ENCODE measurements at regions not wholly inside any gene's neighbourhood (a gene's known extent, or its start where the extent isn't known, plus 50 kb on each side); places are given as distances from the start of the nearest gene placed in this dataset.
A peak's percentile ranks its signal among the peaks of the same experiment; 100 is the strongest.
"Not testable (repeated sequence)": the region's sequence is repeated elsewhere in the genome, so short reads cannot be mapped to it uniquely, and the experiment has no call there.

DNA sequence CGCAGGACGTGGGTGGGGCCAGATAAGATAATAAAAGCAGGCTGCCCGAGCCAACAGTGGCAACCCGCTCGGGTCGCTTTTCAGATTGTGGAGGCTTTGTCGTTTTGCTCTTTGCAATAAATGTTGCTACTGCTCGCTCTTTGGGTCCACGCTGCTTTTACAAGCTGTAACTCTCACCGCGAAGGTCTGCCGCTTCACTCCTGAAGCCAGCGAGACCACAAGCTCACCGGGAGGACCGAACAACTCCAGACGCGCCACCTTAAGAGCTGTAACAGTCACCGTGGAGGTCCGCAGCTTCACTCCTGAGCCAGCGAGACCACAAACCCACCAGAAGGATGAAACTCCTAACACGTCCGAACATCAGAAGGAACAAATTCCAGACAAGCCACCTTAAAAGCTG, 286.6 kb upstream of the MAGI2 start:
- Histone ChIP-seq H3K9ac (ENCODE audit: low read length in 3 of 3) (no peak overlapping the region), H3K4me3 (ENCODE audit: low read length in 3 of 3) (no peak overlapping the region), H3K9me3 (ENCODE audit: control insufficient read depth in 2 of 3, insufficient read depth in 1 of 3, low read length in 3 of 3) (no peaks in the 10 kb centered on the region), H3K4me1 (ENCODE audit: control insufficient read depth in 2 of 3, insufficient read depth in 2 of 3, low read depth in 1 of 3, low read length in 3 of 3) (no peaks in the 10 kb centered on the region), H3K36me3 (ENCODE audit: control insufficient read depth in 2 of 3, insufficient read depth in 3 of 3, low read length in 3 of 3) (no peaks in the 10 kb centered on the region), H3K27me3 (ENCODE audit: control insufficient read depth, insufficient read depth, low read length) (no peaks in the 10 kb centered on the region), H3K27ac (ENCODE audit: low read depth in 2 of 2, low read length in 2 of 2) (no peak overlapping the region)
- intact Hi-C loops (cut with DNase I), result no loop called here
- DNase-seq (no peak), FAIRE-seq (no peak)
- TF ChIP-seq, protein P1, sequence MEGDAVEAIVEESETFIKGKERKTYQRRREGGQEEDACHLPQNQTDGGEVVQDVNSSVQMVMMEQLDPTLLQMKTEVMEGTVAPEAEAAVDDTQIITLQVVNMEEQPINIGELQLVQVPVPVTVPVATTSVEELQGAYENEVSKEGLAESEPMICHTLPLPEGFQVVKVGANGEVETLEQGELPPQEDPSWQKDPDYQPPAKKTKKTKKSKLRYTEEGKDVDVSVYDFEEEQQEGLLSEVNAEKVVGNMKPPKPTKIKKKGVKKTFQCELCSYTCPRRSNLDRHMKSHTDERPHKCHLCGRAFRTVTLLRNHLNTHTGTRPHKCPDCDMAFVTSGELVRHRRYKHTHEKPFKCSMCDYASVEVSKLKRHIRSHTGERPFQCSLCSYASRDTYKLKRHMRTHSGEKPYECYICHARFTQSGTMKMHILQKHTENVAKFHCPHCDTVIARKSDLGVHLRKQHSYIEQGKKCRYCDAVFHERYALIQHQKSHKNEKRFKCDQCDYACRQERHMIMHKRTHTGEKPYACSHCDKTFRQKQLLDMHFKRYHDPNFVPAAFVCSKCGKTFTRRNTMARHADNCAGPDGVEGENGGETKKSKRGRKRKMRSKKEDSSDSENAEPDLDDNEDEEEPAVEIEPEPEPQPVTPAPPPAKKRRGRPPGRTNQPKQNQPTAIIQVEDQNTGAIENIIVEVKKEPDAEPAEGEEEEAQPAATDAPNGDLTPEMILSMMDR (IDR thresholded peaks at IDR 0.05; ENCODE audit: borderline replicate concordance, extremely low read depth, insufficient read depth), result no peak

GRCh38 chr7:79739036-79739709, 285.7 kb upstream of the MAGI2 start:
- H3K4me3 ChIP-seq (ENCODE audit: low read length in 3 of 3); H3K9me3 ChIP-seq (ENCODE audit: control insufficient read depth in 2 of 3, insufficient read depth in 1 of 3, low read length in 3 of 3); intact Hi-C loops (cut with DNase I); H3K9ac ChIP-seq (ENCODE audit: low read length in 3 of 3); H3K36me3 ChIP-seq (ENCODE audit: control insufficient read depth in 2 of 3, insufficient read depth in 3 of 3, low read length in 3 of 3); H3K27ac ChIP-seq (ENCODE audit: low read depth in 2 of 2, low read length in 2 of 2); FAIRE-seq; H3K4me1 ChIP-seq (ENCODE audit: control insufficient read depth in 2 of 3, insufficient read depth in 2 of 3, low read depth in 1 of 3, low read length in 3 of 3); H3K27me3 ChIP-seq (ENCODE audit: control insufficient read depth, insufficient read depth, low read length): not testable (repeated sequence)
- peak in 1 of 5 donors; percentile 55 for DNase-seq

DNA sequence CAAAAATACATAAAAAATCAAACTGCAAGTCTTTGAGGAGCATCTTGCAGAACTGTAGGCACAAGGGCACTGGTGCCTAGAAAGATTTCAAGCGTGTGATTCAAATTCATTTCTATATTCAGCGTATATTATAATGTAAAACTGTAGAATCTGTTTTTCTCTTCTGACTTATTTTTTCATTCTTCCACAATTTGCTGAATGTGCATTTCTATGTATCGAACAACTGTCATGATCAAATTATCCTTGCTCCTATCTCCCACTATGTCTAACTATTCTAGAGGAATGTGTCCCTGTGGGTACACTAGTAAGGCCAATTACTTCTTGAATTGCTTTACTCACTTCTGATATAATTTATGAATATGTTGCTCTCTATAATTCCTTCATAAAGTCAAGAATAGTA, 283.0 kb upstream of the MAGI2 start:
- Histone ChIP-seq H3K36me3 (ENCODE audit: control insufficient read depth in 2 of 3, insufficient read depth in 3 of 3, low read length in 3 of 3) (no peaks in the 10 kb centered on the region), H3K4me1 (ENCODE audit: control insufficient read depth in 2 of 3, insufficient read depth in 2 of 3, low read depth in 1 of 3, low read length in 3 of 3) (no peaks in the 10 kb centered on the region), H3K9me3 (ENCODE audit: control insufficient read depth in 2 of 3, insufficient read depth in 1 of 3, low read length in 3 of 3) (peaks cover 0 to 4% (median 0%) of the 10 kb centered on the region in 3 donors), H3K27me3 (ENCODE audit: control insufficient read depth, insufficient read depth, low read length) (no peaks in the 10 kb centered on the region), H3K9ac (ENCODE audit: low read length in 3 of 3) (no peak overlapping the region), H3K27ac (ENCODE audit: low read depth in 2 of 2, low read length in 2 of 2) (no peak overlapping the region), H3K4me3 (ENCODE audit: low read length in 3 of 3) (no peak overlapping the region)
- TF ChIP-seq, protein P1 (IDR thresholded peaks at IDR 0.05; ENCODE audit: borderline replicate concordance, extremely low read depth, insufficient read depth), result no peak
- DNase-seq (no peak), FAIRE-seq (no peak)
- intact Hi-C loops (cut with DNase I), result no loop called here

DNA sequence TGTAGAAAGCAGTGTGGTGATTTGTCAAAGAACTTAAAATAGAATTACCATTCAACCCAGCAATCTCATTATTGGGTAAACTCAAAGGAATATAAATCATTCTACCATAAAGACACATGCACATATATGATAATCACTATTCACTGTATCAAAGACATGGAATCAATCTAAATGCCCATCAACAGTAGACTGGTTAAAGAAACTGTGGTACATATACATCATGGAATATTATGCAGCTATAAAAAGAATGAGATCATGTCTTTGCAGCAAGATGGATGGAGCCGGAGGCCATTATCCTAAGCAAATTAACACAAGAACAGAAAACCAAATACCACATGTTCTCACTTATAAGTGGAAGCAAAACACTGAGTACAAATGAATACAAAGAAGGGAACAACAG, 281.5 kb upstream of the MAGI2 start:
- intact Hi-C loops (cut with DNase I), result no loop called here
- FAIRE-seq (no peak), DNase-seq (no peak)
- TF ChIP-seq, protein P1 (IDR thresholded peaks at IDR 0.05; ENCODE audit: borderline replicate concordance, extremely low read depth, insufficient read depth), result no peak
- Histone ChIP-seq H3K27me3 (ENCODE audit: control insufficient read depth, insufficient read depth, low read length) (no peaks in the 10 kb centered on the region), H3K9me3 (ENCODE audit: control insufficient read depth in 2 of 3, insufficient read depth in 1 of 3, low read length in 3 of 3) (peaks cover 0 to 4% (median 0%) of the 10 kb centered on the region in 3 donors), H3K27ac (ENCODE audit: low read depth in 2 of 2, low read length in 2 of 2) (no peak overlapping the region), H3K36me3 (ENCODE audit: control insufficient read depth in 2 of 3, insufficient read depth in 3 of 3, low read length in 3 of 3) (no peaks in the 10 kb centered on the region), H3K4me3 (ENCODE audit: low read length in 3 of 3) (no peak overlapping the region), H3K9ac (ENCODE audit: low read length in 3 of 3) (no peak overlapping the region), H3K4me1 (ENCODE audit: control insufficient read depth in 2 of 3, insufficient read depth in 2 of 3, low read depth in 1 of 3, low read length in 3 of 3) (no peaks in the 10 kb centered on the region)
